K562 (cell line): ENCODE measurements at regions not wholly inside any gene's neighbourhood (a gene's known extent, or its start where the extent isn't known, plus 50 kb on each side); places are given as distances from the start of the nearest gene placed in this dataset.

ENCODE experiments used
- ATAC-seq: fragments of 200-7000 bp; cut with Tn5 transposase; 3 replicates; pipeline ENCODE4 v1.9.1; 2020; ENCODE audit warnings: moderate library complexity
- BruUV-seq: library from RNA; stranded (reverse); fragments of 400-500 nt; replicated peaks from 2 replicates; lab custom pipeline; 2021; lab: Mats Ljungman, UMichigan
- CTCF ChIA-PET: fragments of 300-600 bp; formaldehyde crosslinking; extraction: SDS; loops from one replicate; lab custom pipeline; 2021; ENCODE audit warnings: low intra/inter-chr PET ratio; lab: Yijun Ruan, JAX
- POLR2A ChIA-PET: fragments of 300-600, 350-650 bp; sonication (Branson Sonifier 250); formaldehyde crosslinking; extraction: SDS; loops from one replicate; lab custom pipeline; 2021; ENCODE audit warnings: antibody characterized with exemption, inconsistent platforms; lab: Yijun Ruan, JAX
- DNase-seq, 4 experiments: peaks; one replicate each; pipeline versions ENCODE4 v3.0.0 to v3.0.0-alpha.2; 2011 to 2018; ENCODE audit warnings: low spot score in 3 of 4, mixed read lengths in 3 of 4; ENCODE audit errors: extremely low read depth in 1 of 4
- FAIRE-seq: peaks from 2 replicates; lab custom pipeline; 2011; peaks lifted over from hg19 to GRCh38; lab: Jason Lieb, UNC
- H2AFZ ChIP-seq: 2 replicates; pipeline ENCODE4 v1.6.0; 2011; ENCODE audit warnings: low read depth, low read length, control low read depth, inconsistent platforms
- H3K27ac ChIP-seq: fragments of 200-600 bp; 3 replicates; pipeline ENCODE4 v1.8.0; 2011; ENCODE audit warnings: low read depth, mild to moderate bottlenecking, control low read depth, inconsistent platforms, low read length, moderate library complexity, mixed read lengths; ENCODE audit errors: extremely low read depth
- H3K27me3 ChIP-seq, 2 experiments: fragments of 300-600 bp in 1 of 2; 2 replicates in 1 of 2; 3 replicates in 1 of 2; pipeline versions ENCODE4 v1.6.0 to v1.8.0; 2011; ENCODE audit warnings: inconsistent platforms in 2 of 2, low read length in 2 of 2, mild to moderate bottlenecking in 1 of 2, mixed read lengths in 1 of 2, moderate library complexity in 1 of 2; ENCODE audit not compliant: control insufficient read depth in 2 of 2, insufficient read depth in 2 of 2
- H3K36me3 ChIP-seq: fragments of 300-600 bp; 3 replicates; pipeline ENCODE4 v1.8.0; 2011; ENCODE audit warnings: mild to moderate bottlenecking, low read length, inconsistent platforms; ENCODE audit not compliant: control insufficient read depth, insufficient read depth
- H3K4me1 ChIP-seq, 2 experiments: fragments of 200-600 bp in 1 of 2; replicated peaks in 1 of 2; 2 replicates in 1 of 2; 3 replicates in 1 of 2; pipeline versions ENCODE4 v1.5.1 to v1.8.0; 2011; ENCODE audit warnings: inconsistent platforms in 2 of 2, low read length in 2 of 2, mild to moderate bottlenecking in 1 of 2, mixed read lengths in 1 of 2, moderate library complexity in 1 of 2; ENCODE audit not compliant: control insufficient read depth in 2 of 2, insufficient read depth in 2 of 2
- H3K4me2 ChIP-seq: 2 replicates; pipeline ENCODE4 v1.6.1; 2011; ENCODE audit warnings: low read length, control low read depth, inconsistent platforms, mixed read lengths; ENCODE audit not compliant: insufficient read depth
- H3K4me3 ChIP-seq: fragments of 200-600 bp; sonication (generic), shearing (Covaris generic); 2 replicates; pipeline ENCODE4 v1.5.1; 2016; ENCODE audit warnings: control low read depth, inconsistent platforms
- H3K79me2 ChIP-seq: fragments of 200-600 bp; 3 replicates; pipeline ENCODE4 v1.8.0; 2011; ENCODE audit warnings: low read length, inconsistent platforms; ENCODE audit not compliant: control insufficient read depth, insufficient read depth
- H3K9ac ChIP-seq, 2 experiments: 2 replicates each; pipeline versions ENCODE4 v1.6.0 to v1.6.1; 2011; ENCODE audit warnings: low read depth in 2 of 2, low read length in 2 of 2, control low read depth in 1 of 2, inconsistent platforms in 1 of 2, mild to moderate bottlenecking in 1 of 2, mixed read lengths in 1 of 2; ENCODE audit not compliant: insufficient read depth in 1 of 2
- H3K9me1 ChIP-seq: one replicate; pipeline ENCODE4 v1.6.0; 2011; ENCODE audit warnings: inconsistent platforms, mild to moderate bottlenecking, low read length, moderate library complexity; ENCODE audit not compliant: control insufficient read depth, insufficient read depth
- H3K9me3 ChIP-seq: replicated peaks from 2 replicates; pipeline ENCODE4 v1.5.1; 2011; ENCODE audit warnings: low read depth, low read length, inconsistent platforms; ENCODE audit not compliant: control insufficient read depth, insufficient read depth
- H4K20me1 ChIP-seq: replicated peaks from 2 replicates; pipeline ENCODE4 v1.6.1; 2011; ENCODE audit warnings: low read length, inconsistent platforms, mixed read lengths; ENCODE audit not compliant: control insufficient read depth, insufficient read depth
- ELF1 ChIP-seq: fragments of 200-800 bp; sonication (Bioruptor generic); IDR thresholded peaks from 2 replicates; pipeline ENCODE4 v1.6.1; 2016; ENCODE audit warnings: missing genetic modification characterization, missing compliant biosample characterization
- GABPA ChIP-seq: fragments of 200-800 bp; sonication (Bioruptor generic); conservative IDR thresholded peaks from 2 replicates; pipeline ENCODE4 v1.6.1; 2016; ENCODE audit warnings: low read depth, missing genetic modification characterization, missing compliant biosample characterization
- HDAC8 ChIP-seq: fragments of 450-650 bp; IDR thresholded peaks from 2 replicates; pipeline ENCODE4 v1.6.1; 2016; ENCODE audit warnings: mild to moderate bottlenecking, missing genetic modification characterization, moderate library complexity, missing compliant biosample characterization
- KAT2B ChIP-seq: IDR thresholded peaks from one replicate; pipeline ENCODE4 v1.6.1; 2012; ENCODE audit warnings: low read depth, mild to moderate bottlenecking, control low read depth, inconsistent platforms, low read length, moderate library complexity
- LARP7 ChIP-seq: fragments of 450-650 bp; IDR thresholded peaks from 2 replicates; pipeline ENCODE4 v1.6.1; 2016
- MCM3 ChIP-seq: fragments of 450-650 bp; IDR thresholded peaks from 2 replicates; pipeline ENCODE4 v1.6.1; 2016
- MXI1 ChIP-seq: IDR thresholded peaks from 2 replicates; pipeline ENCODE4 v1.6.1; 2011; ENCODE audit warnings: low read depth, mild to moderate bottlenecking, improper control_type of control experiment, low read length
- NCOR1 ChIP-seq: fragments of 450-650 bp; IDR thresholded peaks from 2 replicates; pipeline ENCODE4 v1.6.1; 2016; ENCODE audit warnings: mild to moderate bottlenecking, moderate library complexity
- NFE2L1 ChIP-seq: fragments of 450-650 bp; IDR thresholded peaks from 2 replicates; pipeline ENCODE4 v1.6.1; 2016; ENCODE audit warnings: missing genetic modification characterization, low read depth, mild to moderate bottlenecking, missing compliant biosample characterization, moderate library complexity, borderline replicate concordance
- SIRT6 ChIP-seq: IDR thresholded peaks from one replicate; pipeline ENCODE4 v1.6.1; 2012; ENCODE audit warnings: low read depth, mild to moderate bottlenecking, control low read depth, inconsistent platforms, low read length, moderate library complexity
- SMARCB1 ChIP-seq: IDR thresholded peaks from 2 replicates; pipeline ENCODE4 v1.6.1; 2011; ENCODE audit warnings: improper control_type of control experiment, low read depth; ENCODE audit not compliant: insufficient read length
- SMC3 ChIP-seq: conservative IDR thresholded peaks from 2 replicates; pipeline ENCODE4 v1.6.1; 2011; ENCODE audit warnings: low read depth, low read length, improper control_type of control experiment; ENCODE audit not compliant: insufficient read depth
- YBX1 ChIP-seq: fragments of 450-650 bp; IDR thresholded peaks from 2 replicates; pipeline ENCODE4 v1.7.1; 2016; ENCODE audit warnings: mild to moderate bottlenecking
- ZNF184 ChIP-seq: sonication (generic); formaldehyde crosslinking; IDR thresholded peaks from 2 replicates; pipeline ENCODE4 v1.5.0; 2020; ENCODE audit warnings: missing genetic modification reagents
- ZNF23 ChIP-seq: fragments of 250-450 bp; sonication (Bioruptor Pico); IDR thresholded peaks from 2 replicates; pipeline ENCODE4 v1.4.0; 2020; ENCODE audit warnings: mild to moderate bottlenecking
- WGBS: fragments of 100-300 bp; shearing (Covaris generic); methylation state at CpG from one replicate; pipeline ENCODE4 v1.1.6; 2016; ENCODE audit warnings: low coverage, mixed read lengths; ENCODE audit not compliant: insufficient coverage; ENCODE audit errors: missing lambda C conversion rate; 5-methylcytosine and 5-hydroxymethylcytosine counted together
- in situ Hi-C: fragments of 300-500 bp; cut with MboI; formaldehyde crosslinking; loops from 4 replicates; pipeline ENCODE4 v1.15.0; 2018; ENCODE audit warnings: inconsistent platforms, mixed read lengths
- intact Hi-C: fragments of 100-400 bp; cut with micrococcal nuclease; formaldehyde crosslinking; loops from 2 replicates; pipeline ENCODE4 v1.14.2; 2022

GRCh38 chr3:168950622-168951021 lies 712.9 kb downstream of the MECOM start:
- H3K4me1 ChIP-seq = no peaks in the 10 kb centered on the region
- no peak overlapping the region for H3K4me2 ChIP-seq
- no peak for ATAC-seq
- BruUV-seq = no TSS peak
- in situ Hi-C loops = no loop called here
- no peaks in the 10 kb centered on the region for H3K27me3 ChIP-seq
- ChIA-PET POLR2A (no interaction called here), CTCF (interaction anchor here (0.6 kb wide), 1 partner anchor 241 kb away, joined by 6 read pairs; no protein-coding TSS in a partner anchor)
- no peak overlapping the region for H3K9ac ChIP-seq
- TF ChIP-seq NCOR1 = no peak
- no peak for TF ChIP-seq HDAC8 (tag)
- no peak for TF ChIP-seq KAT2B
- no peak for TF ChIP-seq SIRT6
- TF ChIP-seq MCM3 = no peak
- no peak for TF ChIP-seq SMC3
- no peak for TF ChIP-seq GABPA (tag)
- no peak for TF ChIP-seq NFE2L1
- no peak for TF ChIP-seq ZNF184
- no peak for TF ChIP-seq ZNF23 (CRISPR knock-in tag)
- TF ChIP-seq LARP7 = no peak
- no peak for TF ChIP-seq YBX1
- no peak for TF ChIP-seq MXI1
- no peak for TF ChIP-seq ELF1 (tag)
- TF ChIP-seq SMARCB1 = no peak
- no peak for DNase-seq
- H2AFZ ChIP-seq = no peak overlapping the region
- intact Hi-C loops = no loop called here
- no peaks in the 10 kb centered on the region for H3K36me3 ChIP-seq
- no peak overlapping the region for H3K4me3 ChIP-seq
- FAIRE-seq = no peak
- no peaks in the 10 kb centered on the region for H3K9me1 ChIP-seq
- no peaks in the 10 kb centered on the region for H3K79me2 ChIP-seq
- H4K20me1 ChIP-seq = no peaks in the 10 kb centered on the region
- H3K9me3 ChIP-seq = no peaks in the 10 kb centered on the region
- no peak overlapping the region for H3K27ac ChIP-seq
- 0% methylated on average over 1 of the region's 1 CpG for WGBS
